Urinary bladder (tissue), 3 donors: ENCODE measurements at regions not wholly inside any gene's neighbourhood (a gene's known extent, or its start where the extent isn't known, plus 50 kb on each side); places are given as distances from the start of the nearest gene placed in this dataset.

ENCODE experiments used
- DNase-seq: peaks from one replicate; pipeline ENCODE4 v3.0.0-alpha.2; 2015; ENCODE audit errors: extremely low spot score
- H3K27ac ChIP-seq: one replicate; pipeline ENCODE4 v1.5.1; 2013; ENCODE audit warnings: low read depth, mild to moderate bottlenecking, moderate library complexity
- H3K36me3 ChIP-seq: one replicate; pipeline ENCODE4 v1.6.1; 2013; ENCODE audit warnings: mild to moderate bottlenecking, moderate library complexity; ENCODE audit not compliant: insufficient read depth
- H3K4me1 ChIP-seq: one replicate; pipeline ENCODE4 v1.6.1; 2013; ENCODE audit warnings: mild to moderate bottlenecking, moderate library complexity; ENCODE audit not compliant: insufficient read depth
- H3K4me3 ChIP-seq: one replicate; pipeline ENCODE4 v1.5.1; 2013; ENCODE audit warnings: low read depth, low read length
- WGBS: extraction: QIAGEN DNeasy Blood & Tissue Kit; methylation state at CpG from one replicate; pipeline ENCODE4 v1.1.7; 2013; 5-methylcytosine and 5-hydroxymethylcytosine counted together
- donor health status: healthy with polysubstance abuse.
- donor health status: healthy.

- Histone ChIP-seq H3K36me3 (no peaks in the 10 kb centered on the region), H3K4me3 (no peak overlapping the region), H3K27ac (no peak overlapping the region), H3K4me1 (no peaks in the 10 kb centered on the region)
- DNase-seq = no peak
- 61% methylated on average over 4 of the region's 4 CpGs for WGBS
Measured at GRCh38 chr3:34983631-34984030, 655.7 kb upstream of the ARPP21 start.

GRCh38 chr3:34988296-34988695 lies 651.0 kb upstream of the ARPP21 start:
- no peaks in the 10 kb centered on the region for H3K36me3 ChIP-seq
- no peaks in the 10 kb centered on the region for H3K4me1 ChIP-seq
- no peak overlapping the region for H3K4me3 ChIP-seq
- no peak for DNase-seq
- no peak overlapping the region for H3K27ac ChIP-seq
- WGBS = 94% methylated on average over 22 of the region's 22 CpGs

DNA sequence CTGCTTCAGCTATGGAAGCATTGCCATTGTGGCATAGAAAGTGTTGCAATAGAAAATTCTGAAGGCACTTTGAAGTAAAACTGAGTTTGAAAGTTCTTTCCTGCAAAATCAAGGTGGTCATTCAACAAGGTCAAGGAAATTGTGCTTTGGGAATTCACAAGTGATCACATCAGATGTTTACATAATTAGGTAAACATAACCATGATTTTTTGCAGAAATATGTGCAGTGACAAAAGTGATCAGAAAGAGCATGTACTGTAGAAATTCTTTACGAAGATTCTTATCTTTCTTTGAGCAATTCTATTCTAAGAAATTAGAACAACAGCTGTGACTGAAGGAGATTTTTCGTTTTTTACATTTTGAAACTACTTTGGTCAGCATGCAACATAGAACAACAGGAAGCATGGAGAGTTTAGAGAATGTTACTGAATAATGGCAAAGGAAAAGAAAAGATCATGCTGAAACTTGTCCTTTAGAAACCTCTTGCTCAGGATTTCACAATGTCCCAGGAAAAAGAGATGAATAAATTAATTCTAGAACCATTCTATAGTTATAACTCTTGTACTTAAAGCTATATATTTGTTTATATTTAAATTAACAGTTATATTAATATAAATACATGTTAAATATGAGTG lies 643.4 kb upstream of the ARPP21 start:
- H3K4me1 ChIP-seq = no peaks in the 10 kb centered on the region
- DNase-seq = no peak
- H3K36me3 ChIP-seq = no peaks in the 10 kb centered on the region
- 53% methylated on average over 2 of the region's 2 CpGs for WGBS
- H3K27ac ChIP-seq = no peak overlapping the region
- no peak overlapping the region for H3K4me3 ChIP-seq

- no peak for DNase-seq
- 48% methylated on average over 2 of the region's 2 CpGs for WGBS
- no peak overlapping the region for H3K4me3 ChIP-seq
- H3K4me1 ChIP-seq = no peaks in the 10 kb centered on the region
- no peak overlapping the region for H3K27ac ChIP-seq
- no peaks in the 10 kb centered on the region for H3K36me3 ChIP-seq
Measured at GRCh38 chr3:34998902-34999301, 640.4 kb upstream of the ARPP21 start.

DNA sequence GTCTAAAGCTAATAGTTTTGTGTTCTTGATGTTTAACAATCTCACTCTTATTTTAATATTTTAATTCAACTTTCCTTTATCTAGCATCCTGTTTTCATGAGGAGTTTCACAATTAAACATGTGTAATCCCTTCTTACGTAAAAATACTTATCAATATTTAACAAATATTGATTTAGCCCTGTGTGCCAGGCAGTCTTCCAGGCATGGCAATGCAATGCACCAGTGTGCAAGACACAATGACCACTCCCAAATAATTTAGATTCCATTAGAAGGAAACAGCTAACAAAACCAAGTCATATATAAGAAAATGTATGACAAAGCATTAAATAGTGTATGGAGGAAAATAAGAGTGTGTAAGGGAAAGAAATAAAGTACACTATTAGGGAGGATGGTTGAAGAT lies 627.1 kb upstream of the ARPP21 start:
- H3K36me3 ChIP-seq = no peaks in the 10 kb centered on the region
- H3K27ac ChIP-seq = no peak overlapping the region
- no peak for DNase-seq
- H3K4me3 ChIP-seq = no peak overlapping the region
- WGBS = 66% methylated on average over 1 of the region's 1 CpG
- no peaks in the 10 kb centered on the region for H3K4me1 ChIP-seq

DNA sequence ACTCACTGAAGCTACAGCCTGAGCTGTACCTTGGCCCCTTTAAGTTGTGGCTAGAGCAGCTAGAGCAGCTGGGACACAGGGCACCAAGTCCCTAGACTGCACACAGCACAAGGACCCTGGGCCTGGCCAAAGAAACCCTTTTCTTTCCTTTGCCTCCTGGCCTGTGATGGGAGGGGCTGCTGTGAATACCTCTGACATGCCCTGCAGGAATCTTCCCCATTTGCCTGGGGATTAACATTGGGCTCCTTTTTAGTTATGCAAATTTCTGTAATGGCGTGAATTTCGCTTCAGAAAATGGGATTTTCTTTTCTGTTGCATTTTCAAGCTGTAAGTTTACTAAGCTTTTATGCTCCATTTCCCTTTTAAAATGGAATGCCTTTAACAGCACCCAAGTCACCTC lies 611.2 kb upstream of the ARPP21 start:
- Histone ChIP-seq H3K4me3 (no peak overlapping the region), H3K36me3 (no peaks in the 10 kb centered on the region), H3K4me1 (no peaks in the 10 kb centered on the region), H3K27ac (no peak overlapping the region)
- DNase-seq = no peak
- 63% methylated on average over 2 of the region's 2 CpGs for WGBS

- Histone ChIP-seq H3K4me1 (no peaks in the 10 kb centered on the region), H3K4me3 (no peak overlapping the region), H3K27ac (no peak overlapping the region), H3K36me3 (no peaks in the 10 kb centered on the region)
- no peak for DNase-seq
- 64% methylated on average over 2 of the region's 2 CpGs for WGBS
Measured at GRCh38 chr3:35042210-35042991, 596.9 kb upstream of the ARPP21 start.

DNA sequence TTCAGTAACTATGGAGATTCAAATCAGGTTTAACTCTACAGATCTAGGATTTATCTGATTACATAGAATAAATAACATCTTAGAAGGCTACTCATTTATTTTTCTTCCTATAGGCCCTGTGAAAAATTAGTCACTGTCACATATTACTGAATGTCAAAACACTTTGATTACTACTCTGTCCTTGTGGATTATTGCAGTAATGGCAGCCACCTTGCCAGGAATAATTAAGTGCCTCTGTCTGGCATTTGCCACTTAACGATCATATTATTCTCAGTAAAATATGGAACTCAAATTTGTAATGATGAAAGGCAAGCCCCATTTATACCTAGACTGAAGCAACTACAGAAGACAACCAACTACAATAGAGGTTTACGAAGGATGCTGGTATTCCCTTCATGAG lies 596.3 kb upstream of the ARPP21 start:
- no peaks in the 10 kb centered on the region for H3K4me1 ChIP-seq
- H3K36me3 ChIP-seq = no peaks in the 10 kb centered on the region
- DNase-seq = no peak
- 98% methylated on average over 2 of the region's 2 CpGs for WGBS
- no peak overlapping the region for H3K27ac ChIP-seq
- H3K4me3 ChIP-seq = no peak overlapping the region

DNA sequence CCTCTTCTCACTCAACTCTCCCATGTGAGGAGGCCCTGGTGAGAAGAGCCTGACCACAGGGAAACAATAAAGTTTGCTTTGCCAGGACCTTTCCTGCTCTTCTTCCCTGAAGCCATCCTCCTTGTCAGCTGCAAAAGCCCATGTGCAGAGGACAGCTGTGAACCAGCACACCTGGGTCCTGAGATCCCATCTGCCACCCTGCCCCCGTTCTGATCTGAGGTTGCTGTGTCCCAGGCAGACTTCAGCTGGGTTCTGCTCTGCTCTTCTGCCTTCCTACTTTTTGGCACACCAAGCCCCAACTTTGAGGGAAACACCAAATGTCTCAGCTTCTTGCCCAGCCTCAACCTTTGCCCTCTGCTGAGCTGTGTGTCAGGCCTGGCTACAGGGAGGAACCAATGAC lies 595.1 kb upstream of the ARPP21 start:
- Histone ChIP-seq H3K4me3 (no peak overlapping the region), H3K36me3 (no peaks in the 10 kb centered on the region), H3K27ac (no peak overlapping the region), H3K4me1 (no peaks in the 10 kb centered on the region)
- DNase-seq = no peak
- 92% methylated on average over 1 of the region's 1 CpG for WGBS

DNA sequence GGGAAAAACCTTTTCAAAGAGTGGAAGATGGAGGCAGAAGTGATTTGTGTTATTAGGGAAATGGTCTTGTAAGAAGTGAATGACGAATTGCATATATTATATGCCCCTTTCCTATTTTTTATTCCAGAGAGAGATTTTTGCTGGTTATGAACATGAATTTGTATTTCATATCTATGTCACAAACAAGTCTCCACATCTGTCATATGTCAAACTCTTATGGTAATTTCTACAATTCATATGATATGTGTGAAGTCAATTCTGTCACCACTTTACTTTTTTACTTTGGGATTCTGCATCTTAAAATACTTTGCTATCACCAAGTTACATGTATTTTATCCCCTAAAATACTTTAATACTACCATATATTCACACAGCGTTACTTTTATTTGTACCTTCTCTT lies 594.2 kb upstream of the ARPP21 start:
- no peak for DNase-seq

GRCh38 chr3:35064761-35065160 lies 574.6 kb upstream of the ARPP21 start:
- no peak overlapping the region for H3K4me3 ChIP-seq
- no peaks in the 10 kb centered on the region for H3K36me3 ChIP-seq
- no peaks in the 10 kb centered on the region for H3K4me1 ChIP-seq
- 71% methylated on average over 5 of the region's 5 CpGs for WGBS
- no peak overlapping the region for H3K27ac ChIP-seq
- DNase-seq = no peak

More for the DNA sequence above, 594.2 kb upstream of the ARPP21 start:
- Histone ChIP-seq H3K36me3 (no peaks in the 10 kb centered on the region), H3K27ac (no peak overlapping the region), H3K4me3 (no peak overlapping the region), H3K4me1 (no peaks in the 10 kb centered on the region)
- 86% methylated on average over 2 of the region's 2 CpGs for WGBS

DNA sequence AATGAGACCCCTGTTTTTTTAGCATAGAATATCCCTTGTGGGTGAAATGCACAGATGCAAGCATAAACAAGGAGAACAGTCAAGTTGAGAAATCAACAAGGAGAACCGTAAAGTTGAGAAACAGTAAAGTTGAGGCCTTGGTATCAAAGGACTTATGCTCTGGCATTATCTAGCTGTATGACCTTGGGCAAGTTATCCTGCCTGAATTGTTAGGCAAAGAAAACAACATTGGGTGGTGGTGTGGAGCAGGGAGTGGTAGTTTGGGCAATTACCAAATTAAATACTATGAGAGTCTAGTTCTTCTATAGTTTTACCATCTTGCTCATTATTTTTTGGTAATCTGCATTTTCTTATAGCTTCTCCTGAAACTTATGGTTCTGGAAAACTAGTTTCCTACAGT lies 573.4 kb upstream of the ARPP21 start:
- Histone ChIP-seq H3K4me3 (no peak overlapping the region), H3K36me3 (no peaks in the 10 kb centered on the region), H3K4me1 (no peaks in the 10 kb centered on the region), H3K27ac (no peak overlapping the region)
- DNase-seq = no peak
- WGBS = 81% methylated on average over 1 of the region's 1 CpG

GRCh38 chr3:35067750-35068149 lies 571.6 kb upstream of the ARPP21 start:
- WGBS = 95% methylated on average over 7 of the region's 7 CpGs
- no peak for DNase-seq
- H3K4me1 ChIP-seq = no peaks in the 10 kb centered on the region

DNA sequence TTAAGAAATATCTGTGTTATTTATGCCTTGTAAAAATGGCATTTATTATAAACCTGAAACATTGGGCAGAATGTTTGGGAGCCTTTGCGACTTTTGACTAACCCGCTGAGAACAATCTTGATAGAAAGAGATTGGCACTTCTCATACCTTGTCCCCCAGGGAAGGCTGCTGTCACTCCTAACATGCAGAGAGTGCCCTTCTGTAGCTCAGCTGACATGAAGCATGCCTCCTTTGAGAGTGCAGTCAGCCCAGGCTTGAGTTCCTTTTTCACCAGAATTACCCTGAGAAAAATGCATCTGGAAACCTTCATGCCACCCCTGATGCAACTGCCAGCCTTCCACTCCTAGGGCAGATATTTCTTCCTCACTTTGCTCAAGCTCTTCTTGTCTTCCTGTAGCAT lies 569.2 kb upstream of the ARPP21 start:
- Histone ChIP-seq H3K27ac (no peak overlapping the region), H3K36me3 (no peaks in the 10 kb centered on the region), H3K4me3 (no peak overlapping the region), H3K4me1 (no peaks in the 10 kb centered on the region)
- 69% methylated on average over 2 of the region's 2 CpGs for WGBS
- DNase-seq = no peak

More at GRCh38 chr3:35067750-35068149, 571.6 kb upstream of the ARPP21 start:
- H3K27ac ChIP-seq = no peak overlapping the region
- H3K4me3 ChIP-seq = no peak overlapping the region
- no peaks in the 10 kb centered on the region for H3K36me3 ChIP-seq
